ENCODE measurements at regions not wholly inside any gene's neighbourhood (a gene's known extent, or its start where the extent isn't known, plus 50 kb on each side); places are given as distances from the start of the nearest gene placed in this dataset.

GRCh38 chrX:119996069-119996468 is 52.5 kb upstream of the NKAP start:
- H3K36me3 Mint-ChIP-seq (ENCODE audit: low read depth): peaks cover 5% of the 10 kb centered on the region
- H3K4me1 Mint-ChIP-seq: no peaks in the 10 kb centered on the region
- peaks cover 98% of the 10 kb centered on the region for H3K27me3 Mint-ChIP-seq (ENCODE audit: low read depth)
- H3K4me3 Mint-ChIP-seq: no peak overlapping the region
- H3K9me3 Mint-ChIP-seq: peaks cover 2% of the 10 kb centered on the region
- TF ChIP-seq, protein P1, sequence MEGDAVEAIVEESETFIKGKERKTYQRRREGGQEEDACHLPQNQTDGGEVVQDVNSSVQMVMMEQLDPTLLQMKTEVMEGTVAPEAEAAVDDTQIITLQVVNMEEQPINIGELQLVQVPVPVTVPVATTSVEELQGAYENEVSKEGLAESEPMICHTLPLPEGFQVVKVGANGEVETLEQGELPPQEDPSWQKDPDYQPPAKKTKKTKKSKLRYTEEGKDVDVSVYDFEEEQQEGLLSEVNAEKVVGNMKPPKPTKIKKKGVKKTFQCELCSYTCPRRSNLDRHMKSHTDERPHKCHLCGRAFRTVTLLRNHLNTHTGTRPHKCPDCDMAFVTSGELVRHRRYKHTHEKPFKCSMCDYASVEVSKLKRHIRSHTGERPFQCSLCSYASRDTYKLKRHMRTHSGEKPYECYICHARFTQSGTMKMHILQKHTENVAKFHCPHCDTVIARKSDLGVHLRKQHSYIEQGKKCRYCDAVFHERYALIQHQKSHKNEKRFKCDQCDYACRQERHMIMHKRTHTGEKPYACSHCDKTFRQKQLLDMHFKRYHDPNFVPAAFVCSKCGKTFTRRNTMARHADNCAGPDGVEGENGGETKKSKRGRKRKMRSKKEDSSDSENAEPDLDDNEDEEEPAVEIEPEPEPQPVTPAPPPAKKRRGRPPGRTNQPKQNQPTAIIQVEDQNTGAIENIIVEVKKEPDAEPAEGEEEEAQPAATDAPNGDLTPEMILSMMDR (conservative IDR thresholded peaks at IDR 0.05): no peak
- H3K27ac Mint-ChIP-seq (ENCODE audit: unreplicated experiment): no peak overlapping the region
- DNase-seq (ENCODE audit: low read depth, low spot score): no peak

Data from neural crest cell (in vitro differentiated cells).